Thyroid gland (tissue), 4 donors: ENCODE measurements at regions not wholly inside any gene's neighbourhood (a gene's known extent, or its start where the extent isn't known, plus 50 kb on each side); places are given as distances from the start of the nearest gene placed in this dataset.

Experiments
- DNase-seq, 2 donors: peaks; one replicate each; pipeline ENCODE4 v3.0.0-alpha.2; 2019
- H3K27ac ChIP-seq, 3 donors: fragments of 200-600 bp; sonication (generic); 1 replicate in 2 of 3; 2 replicates in 1 of 3; pipeline ENCODE4 v1.5.1; 2016 to 2019; ENCODE audit warnings: mild to moderate bottlenecking in 1 of 3, moderate library complexity in 1 of 3
- H3K27me3 ChIP-seq: fragments of 200-600 bp; sonication (generic); one replicate; pipeline ENCODE4 v1.5.1; 2019
- H3K36me3 ChIP-seq, 2 donors: fragments of 200-600 bp; sonication (generic); one replicate each; pipeline ENCODE4 v1.5.1; 2016 to 2019
- H3K4me1 ChIP-seq, 2 donors: fragments of 200-600 bp; sonication (generic); one replicate each; pipeline ENCODE4 v1.5.1; 2017 to 2019
- H3K4me3 ChIP-seq, 3 donors: fragments of 200-600 bp; sonication (generic); replicated peaks in 1 of 3; 1 replicate in 2 of 3; 2 replicates in 1 of 3; pipeline ENCODE4 v1.5.1; 2016; ENCODE audit warnings: mild to moderate bottlenecking in 1 of 3
- H3K9me3 ChIP-seq: fragments of 200-600 bp; sonication (generic); one replicate; pipeline ENCODE4 v1.5.1; 2017
- POLR2A ChIP-seq, 2 donors: fragments of 450-650 bp; IDR thresholded peaks; one replicate each; pipeline ENCODE4 v1.6.1; 2017; ENCODE audit warnings: antibody characterized with exemption in 2 of 2, mild to moderate bottlenecking in 2 of 2, moderate library complexity in 1 of 2
- WGBS, 2 donors: methylation state at CpG; one replicate each; pipeline ENCODE4 v1.1.5; 2017; 5-methylcytosine and 5-hydroxymethylcytosine counted together
- intact Hi-C: fragments of 100-400 bp; cut with DNase I; formaldehyde crosslinking; loops from one replicate; pipeline ENCODE4 v1.15.1; 2023
- TF ChIP-seq, protein P1 (sequence below), 6 experiments: fragments of 200-600 bp in 3 of 6; fragments of 450-650 bp in 3 of 6; sonication (generic) in 3 of 6; IDR thresholded peaks; one replicate each; pipeline ENCODE4 v1.5.1; 2016 to 2019; ENCODE audit warnings: antibody characterized with exemption in 6 of 6, mild to moderate bottlenecking in 2 of 6, inconsistent platforms in 1 of 6, moderate library complexity in 1 of 6

- 77 to 81% methylated on average over 7 of the region's 7 CpGs for WGBS, 2 donors
These were observed 612.1 kb upstream of the NR2F2 start for GRCh38 chr15:95718441-95718840.

GRCh38 chr15:95724908-95725633 is 605.4 kb upstream of the NR2F2 start:
- intact Hi-C loops, result no loop called here
- no peak for DNase-seq
- Histone ChIP-seq H3K36me3 (no peaks in the 10 kb centered on the region), H3K4me3 (no peak overlapping the region), H3K27me3 (no peaks in the 10 kb centered on the region), H3K9me3 (no peaks in the 10 kb centered on the region), H3K4me1 (no peaks in the 10 kb centered on the region), H3K27ac (no peak overlapping the region)
- WGBS, 2 donors, result 85 to 87% methylated on average over 3 of the region's 3 CpGs
- no peak for TF ChIP-seq POLR2A (IDR thresholded peaks at IDR 0.05)
- TF ChIP-seq, protein P1, sequence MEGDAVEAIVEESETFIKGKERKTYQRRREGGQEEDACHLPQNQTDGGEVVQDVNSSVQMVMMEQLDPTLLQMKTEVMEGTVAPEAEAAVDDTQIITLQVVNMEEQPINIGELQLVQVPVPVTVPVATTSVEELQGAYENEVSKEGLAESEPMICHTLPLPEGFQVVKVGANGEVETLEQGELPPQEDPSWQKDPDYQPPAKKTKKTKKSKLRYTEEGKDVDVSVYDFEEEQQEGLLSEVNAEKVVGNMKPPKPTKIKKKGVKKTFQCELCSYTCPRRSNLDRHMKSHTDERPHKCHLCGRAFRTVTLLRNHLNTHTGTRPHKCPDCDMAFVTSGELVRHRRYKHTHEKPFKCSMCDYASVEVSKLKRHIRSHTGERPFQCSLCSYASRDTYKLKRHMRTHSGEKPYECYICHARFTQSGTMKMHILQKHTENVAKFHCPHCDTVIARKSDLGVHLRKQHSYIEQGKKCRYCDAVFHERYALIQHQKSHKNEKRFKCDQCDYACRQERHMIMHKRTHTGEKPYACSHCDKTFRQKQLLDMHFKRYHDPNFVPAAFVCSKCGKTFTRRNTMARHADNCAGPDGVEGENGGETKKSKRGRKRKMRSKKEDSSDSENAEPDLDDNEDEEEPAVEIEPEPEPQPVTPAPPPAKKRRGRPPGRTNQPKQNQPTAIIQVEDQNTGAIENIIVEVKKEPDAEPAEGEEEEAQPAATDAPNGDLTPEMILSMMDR (IDR thresholded peaks at IDR 0.05), result no peak

More at GRCh38 chr15:95718441-95718840, 612.1 kb upstream of the NR2F2 start:
- Histone ChIP-seq H3K4me1 (no peaks in the 10 kb centered on the region), H3K27ac (no peak overlapping the region), H3K36me3 (no peaks in the 10 kb centered on the region), H3K27me3 (no peaks in the 10 kb centered on the region), H3K4me3 (no peak overlapping the region), H3K9me3 (no peaks in the 10 kb centered on the region)
- TF ChIP-seq, protein P1 (IDR thresholded peaks at IDR 0.05), result no peak
- no peak for TF ChIP-seq POLR2A (IDR thresholded peaks at IDR 0.05)
- no peak for DNase-seq
- intact Hi-C loops, result no loop called here

DNA sequence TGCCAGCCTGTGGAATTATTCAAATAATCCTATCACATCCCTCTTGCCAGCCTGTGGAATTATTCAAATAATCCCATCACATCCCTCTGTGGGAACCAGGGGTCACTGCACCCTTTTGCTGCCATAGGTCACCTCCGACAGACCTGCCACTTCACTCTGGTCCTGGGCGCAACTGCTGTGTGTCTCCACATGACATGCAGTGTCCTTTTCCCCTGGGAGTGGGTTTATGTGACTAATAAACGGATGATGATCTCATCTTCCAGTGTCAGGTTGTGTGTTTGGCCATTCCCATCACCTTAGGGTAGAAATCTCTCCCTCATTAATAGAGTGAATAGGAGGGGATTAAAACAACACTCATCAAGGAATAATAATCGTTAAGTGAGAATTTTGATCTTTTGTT is 603.6 kb upstream of the NR2F2 start:
- intact Hi-C loops, result no loop called here
- no peaks in the 10 kb centered on the region for H3K36me3 ChIP-seq
- DNase-seq, result no peak
- H3K27me3 ChIP-seq, result no peaks in the 10 kb centered on the region
- no peaks in the 10 kb centered on the region for H3K9me3 ChIP-seq
- H3K4me1 ChIP-seq, result no peaks in the 10 kb centered on the region
- WGBS, 2 donors, result 90 to 94% methylated on average over 4 of the region's 4 CpGs
- TF ChIP-seq, protein P1 (IDR thresholded peaks at IDR 0.05), result no peak
- no peak for TF ChIP-seq POLR2A (IDR thresholded peaks at IDR 0.05)
- no peak overlapping the region for H3K4me3 ChIP-seq
- H3K27ac ChIP-seq, result no peak overlapping the region

GRCh38 chr15:95733931-95734330 is 596.6 kb upstream of the NR2F2 start:
- Histone ChIP-seq H3K27ac (no peak overlapping the region), H3K4me1 (no peaks in the 10 kb centered on the region), H3K4me3 (no peak overlapping the region), H3K36me3 (no peaks in the 10 kb centered on the region), H3K27me3 (no peaks in the 10 kb centered on the region), H3K9me3 (no peaks in the 10 kb centered on the region)
- intact Hi-C loops, result no loop called here
- DNase-seq, result no peak
- TF ChIP-seq, protein P1 (IDR thresholded peaks at IDR 0.05), result no peak
- TF ChIP-seq POLR2A (IDR thresholded peaks at IDR 0.05), result no peak
- WGBS, 2 donors, result 32 to 37% methylated on average over 3 of the region's 3 CpGs

DNA sequence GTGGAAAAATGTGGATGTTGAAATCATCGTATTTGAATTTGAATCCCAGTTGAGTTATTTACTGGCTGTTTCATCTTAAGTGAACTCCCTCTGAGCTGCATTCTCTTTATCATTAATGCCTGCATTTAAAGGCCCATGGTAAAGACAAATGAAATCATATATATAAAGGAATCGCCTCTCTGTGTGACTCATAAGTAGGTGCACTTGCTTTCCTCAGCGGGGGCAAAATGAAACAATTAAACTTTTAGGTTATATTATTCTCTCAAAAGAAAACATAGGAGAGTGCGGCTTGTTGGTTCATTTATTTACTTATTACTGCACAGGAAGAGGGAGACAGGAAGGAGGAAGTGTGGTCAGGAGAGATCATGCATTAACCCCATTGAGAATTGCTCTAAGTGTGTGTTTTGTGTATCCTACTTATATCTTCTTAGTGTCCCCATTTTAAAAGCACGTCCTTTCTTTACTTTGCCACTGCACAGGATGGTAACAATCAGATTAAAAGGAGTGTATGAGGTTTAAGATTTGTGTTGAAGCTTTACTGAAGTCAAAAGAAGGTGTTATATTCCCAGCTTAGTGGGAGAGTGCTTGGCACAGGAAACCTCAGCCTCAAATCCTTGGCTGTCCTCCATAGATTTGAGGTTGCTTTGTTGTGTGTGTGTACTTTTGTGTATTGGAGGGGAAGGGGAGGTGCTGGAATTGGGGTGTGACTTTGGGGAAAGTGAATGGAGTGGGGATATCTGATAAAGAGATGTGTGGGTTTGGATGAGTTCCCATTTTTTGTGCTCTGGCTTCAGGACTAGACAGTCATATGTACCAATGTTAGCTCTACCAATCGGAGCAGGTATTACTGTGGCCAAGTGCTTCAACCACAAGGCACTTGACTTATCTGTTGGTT is 595.8 kb upstream of the NR2F2 start:
- no peak for DNase-seq
- TF ChIP-seq POLR2A (IDR thresholded peaks at IDR 0.05), result no peak
- no peaks in the 10 kb centered on the region for H3K4me1 ChIP-seq
- no peak overlapping the region for H3K27ac ChIP-seq
- WGBS, 2 donors, result 73% methylated on average over 6 of the region's 6 CpGs
- intact Hi-C loops, result no loop called here
- no peaks in the 10 kb centered on the region for H3K9me3 ChIP-seq
- H3K27me3 ChIP-seq, result no peaks in the 10 kb centered on the region
- H3K4me3 ChIP-seq, result no peak overlapping the region
- H3K36me3 ChIP-seq, result no peaks in the 10 kb centered on the region
